HG02973 (cell line): ENCODE measurements at regions not wholly inside any gene's neighbourhood (a gene's known extent, or its start where the extent isn't known, plus 50 kb on each side); places are given as distances from the start of the nearest gene placed in this dataset.
"Not testable (repeated sequence)": the region's sequence is repeated elsewhere in the genome, so short reads cannot be mapped to it uniquely, and the experiment has no call there.

Experiments used
- ATAC-seq: cut with Tn5 transposase; IDR thresholded peaks from one replicate; pipeline ENCODE4 v1.9.1; 2021; ENCODE audit warnings: moderate library complexity; ENCODE audit not compliant: unreplicated experiment

DNA sequence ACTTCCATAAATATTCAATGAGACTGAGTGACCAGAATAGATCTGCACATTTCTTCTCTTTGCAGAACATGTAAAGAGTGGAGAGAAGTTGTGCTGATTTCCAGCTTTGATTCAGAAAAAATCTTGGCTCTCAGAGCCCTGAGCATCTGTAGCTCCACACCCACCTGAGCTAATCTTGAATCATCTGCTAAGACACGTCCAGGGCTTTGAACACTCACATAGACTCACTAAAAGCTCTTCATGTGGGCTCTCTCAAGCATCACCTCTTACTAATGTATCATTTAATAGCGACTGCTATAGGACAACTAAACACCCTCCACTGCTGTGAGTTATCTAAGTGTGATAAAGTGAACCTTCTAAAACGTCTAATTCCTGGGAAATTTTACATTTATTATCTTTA lies 147.7 kb upstream of the GRIA3 start:
- no peak for ATAC-seq

DNA sequence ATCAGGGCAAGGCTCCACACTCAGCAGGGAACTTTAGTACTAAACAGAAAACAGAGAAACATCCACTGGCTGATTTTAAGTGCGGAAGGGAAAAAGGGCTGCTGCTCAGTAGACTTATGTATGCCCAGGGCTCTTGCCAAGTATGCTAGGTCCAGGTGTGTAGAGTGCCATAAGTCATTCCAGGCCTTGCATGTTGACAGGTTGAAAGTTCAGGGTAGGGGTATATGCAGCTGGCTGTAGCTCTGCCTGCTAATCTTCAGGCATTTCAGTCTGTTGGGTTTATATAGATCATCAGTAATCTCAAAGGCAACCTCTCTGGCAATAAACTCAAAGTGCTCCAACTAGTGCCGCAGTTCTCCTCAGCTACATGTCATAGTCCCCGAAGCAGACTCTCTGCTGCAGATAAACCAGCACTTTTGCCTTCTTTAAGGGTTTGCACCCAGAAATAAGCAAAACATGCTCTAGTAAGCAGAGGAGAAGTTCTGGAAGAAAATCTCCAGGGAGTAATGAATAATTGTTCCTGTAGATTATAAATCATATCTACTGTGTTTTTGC lies 134.9 kb upstream of the GRIA3 start:
- ATAC-seq: no peak

DNA sequence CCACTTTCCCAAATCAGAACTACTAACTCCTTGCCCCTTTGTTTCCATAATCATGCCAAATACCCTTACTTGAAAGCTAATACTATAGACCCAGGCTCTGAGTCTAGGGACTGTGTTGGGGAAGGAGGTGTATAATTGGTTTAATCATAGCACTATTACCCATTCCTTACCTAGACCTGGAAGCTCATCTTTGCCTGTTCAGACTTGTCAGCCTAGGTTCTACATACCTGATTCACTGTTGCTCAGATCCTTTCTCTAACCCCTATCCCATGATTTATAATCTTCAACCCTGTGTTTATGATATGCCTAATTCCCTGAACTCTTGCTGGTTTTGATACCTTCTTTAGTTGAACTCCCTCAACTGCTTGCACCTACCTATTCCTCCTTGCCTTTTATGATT lies 123.1 kb upstream of the GRIA3 start:
- no peak for ATAC-seq

DNA sequence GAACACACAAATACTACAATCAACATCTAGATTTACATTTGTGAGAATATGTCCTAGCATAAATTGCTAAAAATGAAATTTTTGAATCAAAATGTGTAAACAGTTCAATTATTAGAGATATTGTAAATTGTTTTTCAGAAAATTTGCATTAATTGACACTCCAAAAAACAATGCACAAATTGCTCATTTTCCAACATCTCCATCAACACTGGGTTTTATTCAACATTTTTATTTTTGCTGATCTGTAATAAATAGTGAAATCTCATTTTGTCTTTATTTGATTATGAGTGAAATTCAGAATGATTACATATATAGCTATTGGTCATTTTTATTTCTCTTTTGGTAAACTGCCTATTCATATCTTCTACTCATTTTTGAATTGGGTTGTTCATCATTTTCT lies 120.0 kb upstream of the GRIA3 start:
- ATAC-seq: no peak

DNA sequence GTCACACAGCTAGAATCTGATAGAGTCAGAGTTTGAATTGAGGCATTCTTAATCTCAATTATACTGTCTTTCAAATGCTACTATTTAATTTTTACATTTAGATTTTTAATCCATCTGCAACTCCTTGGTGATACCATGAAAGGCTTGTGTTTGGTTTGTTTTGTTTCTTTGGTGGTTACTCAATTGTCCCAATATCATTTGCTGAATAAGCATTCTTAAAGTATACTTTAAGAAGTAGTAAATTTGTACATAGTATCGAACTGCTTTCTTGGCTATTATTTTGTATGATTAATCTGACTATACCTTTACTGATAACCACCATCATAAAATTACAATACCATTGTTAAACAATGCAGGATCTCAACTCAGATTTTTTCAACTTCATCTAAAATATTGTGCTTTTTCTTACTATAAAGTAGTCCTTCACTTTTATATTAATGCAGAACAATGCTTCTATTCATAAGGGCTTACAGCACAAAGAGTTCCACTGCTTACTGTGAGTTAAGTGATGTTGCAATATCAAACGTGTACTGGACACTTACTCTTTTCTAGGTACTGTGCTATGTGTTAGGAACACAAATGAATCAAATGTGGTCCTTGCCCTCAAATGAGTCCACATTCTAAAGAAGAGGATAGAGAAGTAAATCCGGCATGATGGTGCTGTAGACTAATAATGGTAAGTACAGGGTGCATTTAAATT lies 111.2 kb upstream of the GRIA3 start:
- ATAC-seq: no peak

DNA sequence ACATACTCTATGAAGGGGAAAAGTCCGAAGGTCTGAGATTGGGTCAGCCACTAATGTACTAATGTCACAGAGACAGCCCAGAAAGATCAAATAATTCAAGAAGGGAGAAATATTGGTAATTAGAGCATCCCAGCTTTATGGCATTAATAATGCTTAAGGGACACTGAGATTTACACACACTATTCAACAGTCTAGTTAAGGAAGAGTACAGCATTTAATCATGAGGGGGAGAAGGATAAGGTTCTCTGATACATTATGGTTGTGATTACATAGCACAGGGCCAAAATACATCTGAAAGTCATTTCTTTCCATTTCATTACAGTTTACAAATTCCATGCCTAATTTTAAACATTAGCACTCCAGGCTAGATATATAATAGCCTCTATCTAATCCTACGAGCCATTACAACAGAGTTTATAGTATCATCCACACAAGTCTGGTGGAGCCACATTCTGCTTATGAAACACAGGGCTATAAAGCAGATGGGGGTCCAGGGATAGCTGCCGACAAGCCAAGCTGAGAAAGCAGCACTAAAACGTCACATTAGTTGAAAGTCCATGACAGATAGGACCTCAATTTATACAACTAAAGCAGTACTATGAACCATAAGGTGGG lies 108.0 kb upstream of the GRIA3 start:
- ATAC-seq: no peak

DNA sequence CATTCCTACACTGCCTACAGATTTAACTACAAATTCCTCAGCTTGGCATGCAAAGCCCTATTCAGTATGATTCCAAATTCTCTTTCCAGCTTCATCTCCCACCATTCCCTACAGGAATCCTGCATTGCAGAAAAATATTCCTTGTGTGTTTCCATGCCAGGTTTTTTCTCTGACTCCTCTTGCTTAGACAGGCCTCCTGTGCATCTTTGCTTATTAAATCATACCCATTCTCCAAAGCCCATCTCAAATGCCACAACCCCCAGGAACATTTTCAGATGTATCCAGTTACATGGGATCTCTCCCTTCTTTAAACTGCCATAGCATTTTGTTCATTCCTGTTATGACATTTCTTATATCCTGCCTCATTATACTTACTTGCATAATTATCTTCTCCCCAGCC lies 106.4 kb upstream of the GRIA3 start:
- ATAC-seq: no peak

DNA sequence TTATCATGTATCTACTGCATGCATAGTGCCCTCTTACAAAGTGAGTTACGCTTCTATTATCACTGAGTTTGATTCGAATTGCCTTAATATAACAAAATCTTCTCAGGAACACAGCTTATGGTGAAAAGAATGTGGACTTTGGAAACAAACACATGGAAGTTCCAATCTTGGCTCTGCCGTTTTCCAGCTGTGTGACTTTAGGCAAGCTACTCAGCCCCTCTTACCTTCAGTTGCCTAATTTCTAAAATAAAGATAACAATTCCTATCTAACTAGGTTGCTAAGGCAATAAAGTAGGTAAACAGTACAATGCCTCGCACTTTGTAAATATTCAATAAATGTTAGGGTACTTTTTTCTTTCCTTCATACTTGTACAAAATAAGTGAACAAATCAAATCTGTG lies 104.0 kb upstream of the GRIA3 start:
- no peak for ATAC-seq

DNA sequence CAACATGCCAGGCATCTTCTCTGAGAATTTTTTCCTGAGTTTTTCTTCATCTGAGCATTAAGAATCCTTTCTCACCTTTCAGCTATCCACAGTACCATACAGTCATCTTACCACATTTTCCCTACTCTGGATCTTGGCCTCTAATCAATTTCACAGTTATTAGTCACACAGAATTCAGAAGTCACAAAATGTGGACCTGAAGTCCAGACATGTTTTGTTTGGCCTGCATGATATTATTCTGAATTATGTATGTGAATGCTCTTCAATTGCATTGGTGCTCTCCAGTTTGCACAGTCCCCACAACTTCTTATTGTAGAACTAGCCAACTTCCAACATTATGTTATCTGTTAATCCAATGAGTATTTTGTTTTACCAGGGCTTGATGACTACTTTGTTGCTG lies 102.3 kb upstream of the GRIA3 start:
- ATAC-seq: no peak

DNA sequence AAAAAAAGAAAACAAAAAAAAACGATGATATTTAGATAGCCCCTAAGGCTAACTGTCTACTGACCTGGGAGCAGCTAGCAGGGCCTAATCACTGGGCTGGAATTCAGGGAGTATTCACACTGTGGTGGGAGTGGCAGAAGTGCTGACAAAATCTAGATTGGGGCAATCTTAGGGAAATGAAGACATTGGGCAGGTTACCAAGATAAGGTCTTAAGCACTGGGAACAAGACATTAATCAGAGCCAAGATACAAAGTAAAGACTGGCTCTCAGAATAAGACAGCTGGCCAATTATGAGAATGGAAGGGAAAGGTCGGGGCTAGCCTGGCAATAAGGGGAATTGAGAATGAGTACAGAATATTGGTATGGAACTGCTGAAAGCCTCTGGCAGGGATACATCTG lies 100.2 kb upstream of the GRIA3 start:
- no peak for ATAC-seq

DNA sequence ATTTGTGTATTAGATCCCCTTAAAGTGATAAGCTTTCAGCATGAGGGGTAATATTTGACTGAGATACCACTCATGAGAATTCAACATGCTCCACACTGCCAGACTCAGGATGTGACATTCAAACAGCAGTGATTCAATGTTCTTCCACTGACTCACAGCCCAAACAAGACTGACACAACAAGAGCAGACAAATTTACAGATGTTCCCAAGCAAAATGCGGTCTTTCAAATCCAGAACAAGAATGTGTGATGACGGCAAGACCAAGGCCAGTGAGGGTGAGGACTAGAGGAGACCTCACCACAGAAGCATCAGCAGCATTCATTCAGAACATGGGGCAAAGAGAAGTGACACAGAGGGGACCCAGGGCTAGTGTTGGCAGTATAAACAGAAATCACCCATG lies 99.3 kb upstream of the GRIA3 start:
- no peak for ATAC-seq

DNA sequence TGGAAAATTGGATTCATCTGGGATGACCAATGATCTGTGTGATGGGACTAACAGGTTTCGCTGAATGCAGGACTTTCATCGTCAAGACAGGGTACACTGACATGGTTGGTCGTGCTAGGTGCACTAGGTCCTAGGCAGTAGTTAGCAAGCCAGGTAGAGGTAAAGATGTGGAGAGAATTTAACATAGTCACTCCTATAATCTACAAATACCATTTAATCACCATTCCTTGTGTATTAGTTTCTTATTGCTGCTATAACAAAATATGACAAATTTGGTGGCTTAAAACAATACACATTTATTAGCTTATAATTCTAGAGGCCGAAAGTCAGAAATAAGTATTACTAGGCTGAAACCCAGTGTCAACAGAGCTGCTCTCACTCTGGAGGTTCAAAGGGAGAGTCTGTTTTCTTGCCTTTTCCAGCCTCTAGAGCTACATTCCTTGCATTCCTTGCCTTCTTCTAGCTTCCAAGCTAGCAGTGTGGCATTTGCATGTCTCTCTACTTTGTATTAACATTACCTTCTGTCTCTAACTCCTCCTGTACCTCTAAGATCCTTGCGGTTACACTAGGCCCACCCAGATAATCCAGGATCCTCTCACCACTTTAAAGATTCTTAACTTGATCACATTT lies 98.7 kb upstream of the GRIA3 start:
- ATAC-seq: no peak

DNA sequence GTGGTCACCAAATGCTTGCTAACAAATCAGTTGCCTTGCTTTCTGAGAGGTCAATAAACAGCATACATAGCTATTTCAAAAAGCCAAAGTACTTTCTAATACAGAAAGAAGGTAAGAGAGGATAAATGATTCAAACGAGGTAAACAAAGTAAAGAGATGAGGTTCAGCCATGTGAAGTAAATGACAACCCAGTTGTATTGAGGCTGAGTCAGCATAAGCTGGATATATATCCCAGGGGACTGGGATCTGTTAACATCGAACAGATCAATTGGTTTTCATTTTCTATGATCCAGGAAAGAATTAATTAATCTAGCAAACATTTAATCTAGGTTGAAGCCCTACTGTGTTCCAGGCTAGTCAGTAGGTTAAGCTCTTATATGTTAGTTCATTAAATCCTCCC lies 97.3 kb upstream of the GRIA3 start:
- ATAC-seq: no peak

DNA sequence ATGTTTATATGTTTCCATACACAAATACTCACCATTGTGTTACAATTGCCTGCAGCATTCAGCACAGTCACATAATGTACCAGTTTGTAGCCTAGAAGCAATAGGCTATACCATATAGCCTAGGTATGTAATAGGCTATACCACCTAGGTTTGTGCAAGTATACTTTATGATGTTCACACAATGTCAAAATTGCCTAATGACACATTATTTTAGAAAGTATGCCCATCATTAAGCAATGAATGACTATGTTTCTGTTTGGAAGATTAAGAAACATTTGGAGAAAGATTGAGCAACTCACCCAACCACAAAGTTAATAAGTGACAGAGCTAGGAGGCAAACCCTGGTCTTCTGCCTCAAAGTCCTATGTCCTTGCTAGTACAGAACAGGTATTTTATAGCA lies 96.8 kb upstream of the GRIA3 start:
- ATAC-seq: no peak

DNA sequence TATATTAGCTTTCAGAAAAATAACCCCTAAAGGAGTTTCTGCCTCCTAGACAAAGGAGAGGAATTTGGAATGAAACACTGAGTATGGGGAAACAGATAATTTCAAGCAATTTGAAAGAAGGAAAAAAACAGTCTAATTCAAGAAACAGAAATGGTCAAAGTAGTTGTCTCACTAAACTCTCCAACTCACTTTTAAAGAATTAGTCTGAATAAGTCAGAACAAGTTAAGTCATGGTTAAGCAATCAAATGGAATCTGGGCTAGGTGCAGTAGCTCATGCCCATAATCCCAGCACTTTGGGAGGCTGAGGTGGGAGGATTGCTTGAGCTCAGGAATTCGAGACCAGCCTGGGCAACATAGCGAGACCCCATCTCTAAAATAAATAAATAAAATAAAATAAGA lies 95.7 kb upstream of the GRIA3 start:
- ATAC-seq: no peak

DNA sequence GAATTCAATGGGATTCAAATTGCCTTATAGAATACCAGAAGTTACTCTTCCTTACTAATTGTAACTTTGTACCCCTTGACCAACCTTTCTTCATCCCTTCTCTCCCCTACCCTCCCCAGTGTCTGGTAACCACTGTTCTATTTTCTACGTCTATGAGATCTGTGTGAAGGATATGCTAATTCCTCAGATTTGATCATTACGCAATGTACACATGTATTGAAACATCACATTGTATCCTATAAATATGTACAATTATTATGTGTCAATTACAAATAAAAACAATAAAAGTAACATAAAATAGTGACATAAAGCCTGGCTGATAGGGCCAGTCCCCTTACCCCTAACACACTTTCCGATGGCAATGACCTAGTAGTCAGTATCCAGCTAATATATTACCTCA lies 95.1 kb upstream of the GRIA3 start:
- ATAC-seq: no peak

DNA sequence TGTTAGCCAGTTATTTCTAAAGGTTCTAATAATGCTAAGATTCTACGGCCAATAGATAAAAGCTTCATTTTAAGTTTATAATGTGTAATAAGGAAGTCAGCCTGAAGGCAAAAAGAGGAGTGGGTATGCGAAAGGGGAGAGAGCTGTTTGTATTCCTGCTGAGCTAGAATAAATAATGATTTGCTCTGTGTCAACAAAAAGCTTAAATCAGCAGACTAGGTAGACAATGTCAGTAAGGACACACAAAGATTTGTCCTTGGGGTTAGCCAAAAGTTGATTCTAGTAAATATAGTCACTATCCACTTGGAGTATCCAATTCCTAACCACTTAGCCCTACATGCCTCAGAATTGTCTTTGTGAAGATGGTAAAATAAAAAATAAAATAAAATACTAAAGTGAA lies 90.3 kb upstream of the GRIA3 start:
- ATAC-seq: no peak

DNA sequence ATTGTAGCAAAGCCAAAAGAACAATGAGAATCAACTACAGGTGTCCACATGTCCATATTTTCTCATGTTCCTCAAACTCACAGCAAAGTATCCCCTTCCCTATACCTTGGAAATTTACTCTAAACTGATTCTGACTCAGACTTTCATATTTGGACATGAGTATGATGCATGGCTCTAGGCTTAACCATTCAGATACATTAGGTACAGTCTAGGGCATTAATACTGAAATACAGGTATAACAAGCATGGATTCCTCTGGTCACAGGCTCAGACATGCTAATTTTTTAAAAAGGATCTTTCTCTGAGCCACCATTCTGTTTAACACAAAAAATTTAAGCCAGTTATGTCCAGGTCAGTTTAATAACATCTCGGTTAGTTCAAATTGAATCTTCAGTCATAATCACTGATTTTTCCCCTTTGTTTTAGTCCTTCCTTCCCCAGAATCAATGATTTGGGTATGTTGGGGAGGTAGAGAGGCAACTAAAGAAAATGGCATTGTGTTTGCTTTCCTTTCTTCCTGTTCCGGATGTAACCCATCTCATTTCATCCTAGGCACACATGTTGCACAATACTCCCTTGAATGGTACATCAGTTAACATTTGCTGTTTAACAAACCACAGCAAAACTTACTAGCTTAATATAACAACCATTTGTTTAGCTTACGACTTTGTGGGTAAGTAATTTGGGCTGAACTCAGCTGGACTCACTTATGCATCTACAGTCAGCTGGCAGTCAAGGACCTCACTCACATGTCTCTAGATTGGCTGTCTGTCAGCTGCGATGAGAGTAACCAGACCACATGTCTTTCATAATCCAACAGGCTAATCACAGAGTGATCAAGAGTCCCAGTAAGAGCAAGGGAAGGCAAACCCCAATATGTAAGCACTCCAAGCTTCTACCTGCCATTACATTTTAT lies 75.3 kb upstream of the GRIA3 start:
- ATAC-seq: no peak

DNA sequence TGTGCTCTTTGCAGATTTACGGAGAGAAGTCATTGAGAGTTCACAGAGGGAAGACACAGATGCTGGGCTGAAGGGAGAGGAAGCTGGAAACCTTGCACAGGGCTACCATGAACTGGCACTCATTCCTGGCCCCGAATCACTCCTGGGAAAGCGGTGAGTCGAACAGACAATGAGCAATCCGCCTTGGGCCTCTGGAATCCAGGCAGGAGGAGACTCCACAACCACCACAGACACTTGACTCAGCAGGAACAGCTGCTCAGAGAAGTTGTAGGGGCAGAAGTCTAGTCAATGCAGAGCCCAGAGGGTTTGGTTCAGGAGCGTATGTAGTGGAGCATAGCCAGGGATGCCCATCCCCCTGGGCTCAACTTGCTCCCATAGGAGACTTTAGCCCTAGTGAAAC lies 62.8 kb upstream of the GRIA3 start:
- ATAC-seq: no peak

DNA sequence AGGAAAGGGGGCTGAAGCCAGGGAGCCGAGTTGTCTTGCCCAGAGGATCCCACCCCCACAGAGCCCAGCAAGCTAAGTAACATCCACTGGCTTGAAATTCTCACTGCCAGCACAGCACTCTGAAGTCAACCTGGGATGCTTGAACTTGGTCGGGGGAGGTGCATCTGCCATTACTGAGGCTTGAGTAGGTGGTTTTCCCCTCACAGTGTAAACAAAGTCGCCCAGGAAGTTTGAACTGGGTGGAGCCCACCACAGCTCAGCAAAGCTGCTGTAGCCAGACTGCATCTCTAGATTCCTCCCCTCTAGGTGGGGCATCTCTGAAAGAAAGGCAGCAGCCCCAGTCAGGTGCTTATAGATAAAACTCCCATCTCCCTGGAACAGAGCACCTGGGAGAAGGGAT lies 54.3 kb upstream of the GRIA3 start:
- ATAC-seq: not testable (repeated sequence)
